Epidermal melanocyte (primary cell): ENCODE measurements at regions not wholly inside any gene's neighbourhood (a gene's known extent, or its start where the extent isn't known, plus 50 kb on each side); places are given as distances from the start of the nearest gene placed in this dataset.

Experiments used
- DNase-seq: peaks from one replicate; pipeline ENCODE4 v3.0.0; 2011; ENCODE audit warnings: low spot score; ENCODE audit not compliant: insufficient read length

GRCh38 chr5:10077791-10078545 lies 171.7 kb downstream of the ATPSCKMT start:
- no peak for DNase-seq

DNA sequence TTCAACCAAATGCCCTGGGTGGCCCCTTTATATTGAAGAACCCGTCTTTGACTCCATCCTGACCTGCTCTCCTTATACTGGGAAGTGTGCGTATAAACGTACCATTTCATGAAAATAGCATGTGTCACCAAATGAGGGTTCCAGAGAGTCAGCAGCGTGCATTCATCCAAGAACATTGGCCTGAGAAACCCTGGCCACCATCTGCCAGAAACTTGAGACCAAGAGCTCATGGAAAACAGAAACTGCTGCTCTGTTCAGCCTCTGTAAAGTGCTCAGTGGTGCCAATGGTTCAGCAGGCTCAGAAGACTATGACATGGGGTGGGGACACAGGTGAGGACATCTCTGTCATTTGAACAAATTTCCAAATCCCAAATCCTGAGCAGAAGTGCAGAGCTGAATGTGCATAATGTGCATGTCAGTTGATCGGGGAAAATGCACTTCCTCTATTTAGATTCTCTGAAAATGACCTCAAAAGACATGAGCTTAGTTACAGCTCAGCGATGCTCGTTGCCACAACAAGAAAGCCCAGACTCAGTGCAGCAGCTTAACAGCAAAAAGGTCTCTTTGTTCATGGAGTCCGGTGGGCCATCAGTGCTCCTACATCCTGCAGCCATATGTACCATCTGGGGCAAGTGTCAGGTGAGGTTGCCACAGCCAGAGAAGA lies 176.1 kb downstream of the ATPSCKMT start:
- DNase-seq, result no peak

DNA sequence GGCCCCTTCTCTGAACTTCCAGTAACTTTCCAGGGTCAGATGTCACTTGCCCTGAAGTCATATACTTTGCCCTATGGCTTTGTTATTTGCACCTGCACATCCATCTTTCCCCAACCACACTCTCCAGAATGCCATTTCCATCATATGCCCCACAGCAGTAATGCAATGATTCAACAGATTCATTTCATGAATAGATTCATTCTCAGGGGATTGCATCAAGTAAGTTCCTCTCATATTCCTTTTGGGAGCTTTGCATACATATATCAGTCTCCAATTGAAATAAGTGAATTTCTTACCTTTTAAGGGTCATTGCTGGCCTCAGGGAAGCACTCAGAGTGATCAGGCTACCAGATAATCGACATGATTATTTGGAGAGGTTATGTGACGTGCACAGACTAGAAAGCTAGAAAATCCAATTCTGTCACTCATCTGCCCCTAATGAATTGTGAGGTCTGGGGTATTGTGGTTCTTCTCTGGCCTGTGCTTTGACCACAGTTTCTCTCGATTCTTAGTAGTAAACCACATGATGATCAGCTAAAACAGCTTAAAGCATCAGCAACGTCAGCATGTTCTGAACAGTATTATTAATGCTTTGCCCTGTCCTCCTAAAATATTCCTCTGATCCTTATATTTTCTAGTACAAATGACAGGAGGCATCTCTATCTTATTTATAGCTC lies 179.9 kb downstream of the ATPSCKMT start:
- no peak for DNase-seq

DNA sequence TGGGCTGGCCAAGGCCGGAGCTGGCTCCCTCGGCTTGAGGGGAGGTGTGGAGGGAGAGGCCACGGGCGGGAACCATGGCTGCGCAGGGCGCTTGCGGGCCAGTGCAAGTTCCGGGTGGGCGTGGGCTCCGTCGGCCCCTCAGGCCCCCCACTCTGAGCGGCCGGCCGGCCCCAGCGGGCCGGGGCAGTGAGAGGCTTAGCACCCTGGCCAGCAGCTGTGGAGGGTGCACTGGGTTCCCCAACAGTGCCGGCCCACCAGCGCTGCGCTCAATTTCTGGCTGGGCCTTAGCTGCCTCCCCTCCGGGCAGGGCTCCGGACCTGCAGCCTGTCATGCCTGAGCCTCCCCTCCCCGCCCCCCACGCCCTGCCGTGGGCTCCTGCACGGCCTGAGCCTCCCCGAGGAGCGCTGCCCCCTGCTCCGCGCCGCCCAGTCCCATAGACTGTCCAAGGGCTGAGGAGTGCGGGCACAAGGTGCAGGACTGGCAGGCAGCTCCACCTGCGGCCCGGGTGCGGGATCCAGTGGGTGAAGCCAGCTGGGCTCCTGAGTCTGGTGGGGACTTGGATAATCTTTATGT lies 184.2 kb downstream of the ATPSCKMT start:
- DNase-seq, result no peak

DNA sequence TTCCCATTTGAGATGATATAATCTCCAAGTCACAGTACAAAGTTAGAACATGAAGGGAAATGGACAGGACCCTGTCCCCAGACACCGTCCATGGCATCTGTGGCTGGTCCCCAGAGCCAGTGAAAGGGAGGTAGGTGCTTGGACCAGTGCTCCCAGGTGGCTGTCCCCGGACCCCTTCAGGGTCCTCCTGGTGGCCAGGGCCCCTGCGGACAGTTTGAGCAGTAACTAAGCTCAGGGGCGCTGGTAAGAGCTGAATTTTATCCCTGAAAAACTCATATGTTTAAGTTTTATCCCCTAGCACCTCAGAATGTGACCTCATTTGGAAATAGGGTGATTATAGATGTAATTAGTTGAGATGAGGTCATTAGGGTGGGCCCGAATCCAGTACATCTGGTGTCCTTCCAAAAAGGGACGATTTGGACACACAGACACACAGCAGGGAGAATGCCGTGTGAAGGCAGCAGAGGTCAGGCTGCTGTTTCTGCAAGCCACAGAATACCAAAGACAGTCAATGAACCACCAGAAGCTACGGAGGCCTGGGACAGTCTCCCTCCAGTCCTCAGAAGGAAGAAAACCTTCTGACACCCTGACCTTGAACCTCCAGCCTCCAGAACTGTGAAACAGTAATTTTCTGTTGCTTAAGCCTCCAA lies 185.0 kb downstream of the ATPSCKMT start:
- DNase-seq, result no peak

- DNase-seq, result no peak
Observed at GRCh38 chr5:10063997-10064396, 185.7 kb downstream of the ATPSCKMT start.

DNA sequence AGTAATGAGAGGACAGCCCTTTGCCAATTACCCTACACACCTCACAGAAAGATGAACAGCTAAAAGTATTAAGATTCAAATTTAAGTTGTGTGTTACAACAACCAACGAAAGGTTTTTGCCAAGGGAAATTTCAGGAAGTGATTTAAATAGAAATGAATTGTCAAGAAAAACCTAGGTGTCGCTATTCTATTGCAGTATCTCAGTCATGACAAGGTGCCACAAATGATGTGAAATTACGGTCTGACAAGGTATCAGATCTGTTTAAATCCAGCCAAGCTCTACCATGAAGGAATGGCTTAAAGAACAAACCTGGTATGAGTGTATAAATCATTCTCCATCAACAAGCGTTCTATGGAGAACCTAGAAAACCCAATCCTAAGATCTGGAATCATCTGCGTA lies 189.7 kb downstream of the ATPSCKMT start:
- no peak for DNase-seq

DNA sequence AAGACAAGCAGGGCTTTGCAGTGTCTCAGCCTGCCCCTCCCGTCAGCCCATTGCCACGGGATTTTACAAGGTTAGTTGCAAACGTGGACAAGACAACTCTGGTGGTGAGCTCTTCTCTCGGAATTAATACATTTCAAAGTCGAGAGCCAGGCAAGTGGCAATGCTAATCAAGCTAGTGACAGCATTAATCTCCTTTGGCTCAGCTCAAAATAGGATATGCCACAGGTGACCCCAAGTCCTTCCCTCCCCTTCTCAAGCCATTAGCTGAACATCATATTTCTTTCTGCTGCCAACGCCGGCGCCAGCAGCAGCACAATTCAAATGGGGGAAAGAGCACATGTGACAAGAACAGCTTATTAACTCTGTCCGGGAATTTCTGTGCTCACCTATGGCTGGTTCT lies 190.1 kb downstream of the ATPSCKMT start:
- DNase-seq, result no peak

- no peak for DNase-seq
Observed at GRCh38 chr5:10057356-10057755, 192.3 kb downstream of the ATPSCKMT start.

DNA sequence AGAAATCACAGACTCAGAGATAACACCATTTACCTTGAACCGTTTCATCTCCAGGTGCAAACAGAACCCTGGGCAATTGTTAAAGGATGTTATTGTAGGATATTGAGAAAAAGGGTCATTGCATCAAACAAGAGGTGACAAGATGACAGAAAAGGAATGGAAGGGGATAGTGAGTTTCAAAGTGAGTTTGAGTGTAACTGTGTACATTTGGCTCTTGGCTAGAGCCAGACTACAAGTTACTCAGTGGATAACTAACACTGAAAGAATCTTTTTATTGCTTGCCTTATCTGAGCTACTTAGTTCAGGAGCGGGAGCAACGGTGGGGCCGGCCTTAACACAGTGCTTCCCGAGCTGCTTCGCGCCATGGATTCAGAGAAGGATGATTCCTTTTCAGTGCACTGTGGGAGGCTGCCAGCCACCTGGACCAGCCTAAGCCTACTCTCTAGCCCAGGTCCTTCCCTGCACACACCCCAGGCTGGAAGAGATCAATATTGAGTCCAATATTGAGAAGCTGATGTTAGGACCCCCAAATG lies 193.4 kb downstream of the ATPSCKMT start:
- DNase-seq, result no peak

DNA sequence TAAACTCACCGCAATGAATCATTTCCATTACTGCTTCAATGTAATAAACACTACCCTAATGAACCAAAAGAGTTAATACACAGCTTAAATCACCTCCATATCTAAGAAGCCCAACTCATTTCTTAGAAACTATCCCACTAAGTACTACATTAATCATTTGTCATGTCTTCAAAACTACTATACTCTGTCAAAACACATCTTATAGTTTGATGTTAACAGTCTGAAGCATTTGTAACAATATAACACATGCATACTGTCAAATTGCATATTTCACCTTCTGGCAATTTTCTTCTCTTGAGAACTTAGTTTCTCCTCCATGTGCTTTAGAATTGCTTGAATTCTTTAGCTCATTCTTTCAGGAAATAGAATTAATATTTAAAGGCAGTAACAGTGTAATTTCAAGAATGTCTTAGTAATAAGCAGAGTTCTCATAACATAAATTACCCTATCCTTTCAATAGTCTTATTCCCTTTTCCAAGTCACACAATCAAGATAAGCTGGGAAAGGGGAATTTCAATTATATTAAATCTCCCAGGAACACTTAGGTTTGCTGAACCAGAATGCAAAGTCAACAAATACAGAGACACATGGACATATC lies 199.7 kb downstream of the ATPSCKMT start:
- no peak for DNase-seq

- no peak for DNase-seq
Observed at GRCh38 chr5:10046676-10047075, 203.0 kb downstream of the ATPSCKMT start.

DNA sequence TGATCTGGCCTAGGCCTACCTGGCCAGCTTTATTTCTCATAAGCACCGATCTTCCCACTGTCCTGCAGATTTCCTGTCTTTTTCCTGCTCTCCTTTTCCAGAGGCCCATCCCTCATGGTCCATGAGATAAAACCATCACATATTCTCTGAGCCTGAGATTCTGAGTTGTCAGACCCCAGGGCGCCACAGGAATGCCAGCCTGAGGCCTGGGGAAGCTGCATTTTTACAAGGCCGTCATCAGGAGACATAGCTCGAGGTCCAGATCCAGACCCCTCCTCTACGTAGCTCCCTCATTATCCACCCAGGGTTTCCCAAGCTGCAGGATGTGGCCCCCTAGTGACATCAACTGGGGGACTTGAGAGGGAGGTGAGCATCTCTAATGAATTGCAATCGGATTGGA lies 204.3 kb downstream of the ATPSCKMT start:
- DNase-seq, result no peak

DNA sequence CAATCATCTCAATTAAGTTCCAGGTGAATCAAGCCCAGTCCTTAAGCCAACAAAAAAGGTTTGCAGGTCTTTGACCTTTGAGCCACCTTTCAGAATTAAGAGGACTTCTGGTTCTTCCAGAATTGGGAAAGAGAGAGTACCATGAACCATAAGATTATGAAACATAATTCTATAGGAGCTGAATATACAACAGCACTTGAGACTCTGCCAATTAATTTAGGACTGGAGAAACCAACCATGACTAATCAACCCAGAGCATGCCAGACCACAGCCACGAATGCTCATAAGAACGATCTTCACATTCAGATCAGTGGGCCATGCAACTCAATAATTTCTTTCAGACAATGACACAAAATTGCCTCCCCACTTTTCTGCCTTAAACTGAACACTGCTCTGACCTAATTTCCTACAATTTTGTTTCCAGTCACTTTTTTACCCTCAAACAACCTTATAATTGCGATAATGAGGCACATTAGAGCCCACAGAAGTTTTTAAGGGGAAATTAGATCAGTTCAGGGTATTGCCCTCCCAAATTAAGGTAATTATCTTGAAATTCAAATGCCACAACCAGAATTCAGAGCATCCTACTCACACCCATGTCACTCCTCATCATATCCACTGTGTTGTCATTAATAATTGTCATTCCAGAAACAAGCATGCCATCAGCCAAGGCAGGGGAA lies 213.4 kb downstream of the ATPSCKMT start:
- DNase-seq, result no peak

DNA sequence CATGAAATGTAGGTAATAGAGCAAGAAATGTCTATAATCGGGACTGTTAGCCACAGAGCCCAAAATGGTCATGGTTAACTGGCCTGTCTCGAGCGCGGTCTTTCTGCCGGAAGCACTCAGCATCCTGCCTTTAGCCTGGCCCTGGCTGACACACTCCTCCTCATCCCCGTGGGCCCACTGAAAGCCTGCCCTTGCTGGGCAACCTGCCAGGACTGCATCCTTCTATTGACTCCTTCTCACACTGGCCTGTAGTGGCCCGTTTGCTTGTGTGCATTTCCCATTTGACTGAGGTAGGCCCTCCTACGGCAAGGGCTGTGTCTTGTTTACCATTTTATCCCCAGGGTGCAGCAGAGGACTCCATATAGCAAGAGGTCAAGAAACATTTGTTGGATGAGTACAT lies 215.7 kb downstream of the ATPSCKMT start:
- DNase-seq, result no peak

GRCh38 chr5:10031817-10032216 lies 217.9 kb downstream of the ATPSCKMT start:
- DNase-seq, result no peak

GRCh38 chr5:10030219-10030831 lies 219.4 kb downstream of the ATPSCKMT start:
- no peak for DNase-seq

- DNase-seq, result no peak
Observed at GRCh38 chr5:10023494-10023893, 226.2 kb downstream of the ATPSCKMT start.

GRCh38 chr5:10021248-10021647 lies 228.4 kb downstream of the ATPSCKMT start:
- DNase-seq, result no peak

- DNase-seq, result no peak
Observed at GRCh38 chr5:10019236-10019635, 230.5 kb downstream of the ATPSCKMT start.
